Thoracic aorta (tissue), 2 donors: ENCODE measurements at regions not wholly inside any gene's neighbourhood (a gene's known extent, or its start where the extent isn't known, plus 50 kb on each side); places are given as distances from the start of the nearest gene placed in this dataset.

Experiments
- ATAC-seq: fragments of 150-250 bp; one replicate; pipeline ENCODE4 v1.8.0; 2017; ENCODE audit warnings: low read depth; ENCODE audit not compliant: insufficient number of reproducible peaks, low FRiP score
- DNase-seq: peaks from one replicate; pipeline ENCODE4 v3.0.0-alpha.2; 2020; ENCODE audit warnings: low spot score
- H3K27ac ChIP-seq, 2 donors: fragments of 200-600 bp; sonication (generic); 1 replicate in 1 of 2; 2 replicates in 1 of 2; pipeline ENCODE4 v1.5.1; 2016; ENCODE audit warnings: mild to moderate bottlenecking in 2 of 2, moderate library complexity in 2 of 2
- H3K27me3 ChIP-seq: fragments of 200-600 bp; sonication (generic); replicated peaks from 2 replicates; pipeline ENCODE4 v1.6.0; 2016; ENCODE audit warnings: mild to moderate bottlenecking; ENCODE audit not compliant: insufficient read depth
- H3K36me3 ChIP-seq: fragments of 200-600 bp; sonication (generic); one replicate; pipeline ENCODE4 v1.5.1; 2016
- H3K4me1 ChIP-seq, 2 donors: fragments of 200-600 bp; sonication (generic); 1 replicate in 1 of 2; 2 replicates in 1 of 2; pipeline versions ENCODE4 v1.5.1 to v1.6.0; 2016; ENCODE audit warnings: low read depth in 2 of 2, mild to moderate bottlenecking in 1 of 2; ENCODE audit not compliant: control insufficient read depth in 1 of 2
- H3K4me3 ChIP-seq: fragments of 200-600 bp; sonication (generic); 2 replicates; pipeline ENCODE4 v1.5.1; 2016; ENCODE audit warnings: mild to moderate bottlenecking
- H3K9me3 ChIP-seq: fragments of 200-600 bp; sonication (generic); 2 replicates; pipeline ENCODE4 v1.5.1; 2016
- CTCF ChIP-seq: fragments of 200-600 bp; sonication (generic); IDR thresholded peaks from one replicate; pipeline ENCODE4 v1.5.1; 2019; ENCODE audit warnings: antibody characterized with exemption

GRCh38 chr4:180518906-180519305 is 1724.3 kb upstream of the TENM3 start:
- DNase-seq (no peak), ATAC-seq (no peak)
- no peak overlapping the region for H3K27ac ChIP-seq
- H3K27me3 ChIP-seq, result no peaks in the 10 kb centered on the region
- no peaks in the 10 kb centered on the region for H3K4me1 ChIP-seq
- H3K9me3 ChIP-seq, result no peaks in the 10 kb centered on the region
- no peak overlapping the region for H3K4me3 ChIP-seq
- H3K36me3 ChIP-seq, result no peaks in the 10 kb centered on the region
- no peak for TF ChIP-seq CTCF

GRCh38 chr4:180521181-180521580 is 1722.0 kb upstream of the TENM3 start:
- H3K27ac ChIP-seq, result no peak overlapping the region
- DNase-seq, result no peak
- no peak for TF ChIP-seq CTCF
- H3K9me3 ChIP-seq, result no peaks in the 10 kb centered on the region
- no peak for ATAC-seq
- H3K4me1 ChIP-seq, result no peaks in the 10 kb centered on the region
- no peaks in the 10 kb centered on the region for H3K27me3 ChIP-seq
- H3K36me3 ChIP-seq, result no peaks in the 10 kb centered on the region
- H3K4me3 ChIP-seq, result no peak overlapping the region

GRCh38 chr4:180525523-180526077 is 1717.6 kb upstream of the TENM3 start:
- no peaks in the 10 kb centered on the region for H3K4me1 ChIP-seq
- H3K36me3 ChIP-seq, result no peaks in the 10 kb centered on the region
- H3K27ac ChIP-seq, result no peak overlapping the region
- TF ChIP-seq CTCF, result no peak
- H3K27me3 ChIP-seq, result no peaks in the 10 kb centered on the region
- DNase-seq (no peak), ATAC-seq (no peak)
- no peaks in the 10 kb centered on the region for H3K9me3 ChIP-seq
- no peak overlapping the region for H3K4me3 ChIP-seq

GRCh38 chr4:180528003-180528402 is 1715.2 kb upstream of the TENM3 start:
- no peak overlapping the region for H3K27ac ChIP-seq
- no peaks in the 10 kb centered on the region for H3K9me3 ChIP-seq
- TF ChIP-seq CTCF, result no peak
- H3K36me3 ChIP-seq, result no peaks in the 10 kb centered on the region
- no peak overlapping the region for H3K4me3 ChIP-seq
- ATAC-seq, result no peak
- no peaks in the 10 kb centered on the region for H3K4me1 ChIP-seq
- no peak for DNase-seq
- no peaks in the 10 kb centered on the region for H3K27me3 ChIP-seq

- H3K27me3 ChIP-seq, result no peaks in the 10 kb centered on the region
- H3K4me1 ChIP-seq, result no peaks in the 10 kb centered on the region
- ATAC-seq, result no peak
- H3K9me3 ChIP-seq, result no peaks in the 10 kb centered on the region
- DNase-seq, result no peak
- H3K27ac ChIP-seq, result no peak overlapping the region
- TF ChIP-seq CTCF, result no peak
- no peaks in the 10 kb centered on the region for H3K36me3 ChIP-seq
- no peak overlapping the region for H3K4me3 ChIP-seq
These were observed 1712.4 kb upstream of the TENM3 start for GRCh38 chr4:180530787-180531186.
